ENCODE measurements at regions not wholly inside any gene's neighbourhood (a gene's known extent, or its start where the extent isn't known, plus 50 kb on each side); places are given as distances from the start of the nearest gene placed in this dataset.

DNA sequence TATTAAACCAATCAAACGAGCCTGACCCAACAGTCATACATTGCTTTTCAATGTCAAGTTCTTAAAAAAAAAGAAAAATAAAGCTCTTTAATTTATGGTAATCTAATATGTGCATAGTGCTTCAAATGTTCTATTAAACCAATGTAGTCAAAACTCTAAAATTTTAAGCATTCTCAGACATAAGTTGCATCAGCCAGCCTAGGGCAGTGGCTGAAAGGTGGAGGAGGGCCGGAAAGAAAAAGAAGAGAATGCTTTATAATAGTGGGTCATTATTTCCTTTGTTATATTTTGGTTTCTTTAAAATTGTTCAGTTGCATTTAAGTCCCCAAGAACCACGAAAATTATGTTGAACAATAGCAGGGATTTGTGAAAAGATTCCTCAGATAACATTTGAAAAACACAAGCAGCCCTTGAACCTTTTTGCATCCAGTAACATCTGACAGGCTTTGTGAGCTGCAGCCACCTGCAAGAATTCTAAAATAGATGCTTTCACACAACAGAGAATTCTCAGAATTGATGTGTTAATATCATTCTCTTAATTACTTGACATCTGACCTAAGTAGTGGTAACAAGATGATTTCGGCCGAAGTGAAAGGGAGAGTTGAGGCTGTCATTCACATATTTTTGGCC lies 252.1 kb downstream of the CDCA7 start:
- Mint-ChIP-seq H3K27ac (no peak overlapping the region), H3K4me3 (no peak overlapping the region), H3K36me3 (ENCODE audit: low read depth) (no peaks in the 10 kb centered on the region), H3K9me3 (no peaks in the 10 kb centered on the region), H3K4me1 (ENCODE audit: low read depth) (no peaks in the 10 kb centered on the region), H3K27me3 (peaks cover 37% of the 10 kb centered on the region)
- no peak for DNase-seq

DNA sequence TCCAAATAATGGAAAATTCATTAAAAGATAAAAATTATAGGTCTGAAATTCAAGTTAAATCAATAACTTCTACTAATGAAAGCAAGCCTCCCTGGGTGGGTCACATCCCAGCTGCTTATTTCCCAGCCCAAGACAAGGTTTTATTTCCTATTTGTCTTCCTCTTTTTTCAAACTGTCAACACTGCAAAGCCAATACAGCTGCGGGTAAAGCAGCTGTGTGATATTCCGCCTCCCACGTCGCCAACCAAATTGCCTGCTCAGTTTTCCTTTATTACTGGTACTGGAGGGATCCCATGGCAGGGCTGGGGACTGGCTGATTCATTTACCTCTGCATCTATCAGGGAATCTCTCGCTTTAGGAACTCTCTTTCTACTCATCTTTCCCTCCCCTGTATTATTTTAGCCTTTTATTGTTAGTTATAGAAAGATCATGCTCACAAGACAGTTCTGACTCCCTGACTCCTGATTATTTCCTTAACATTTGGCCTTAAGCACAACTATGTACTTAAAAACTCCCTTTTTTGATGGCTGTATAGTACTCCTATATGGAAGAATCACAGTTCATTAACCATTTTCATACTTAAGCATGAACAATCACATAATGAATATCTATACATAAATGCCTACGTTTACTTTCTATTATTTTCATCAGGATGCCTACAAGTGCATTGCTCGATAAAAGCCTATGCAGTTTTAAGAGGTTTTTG lies 253.1 kb downstream of the CDCA7 start:
- no peaks in the 10 kb centered on the region for H3K36me3 Mint-ChIP-seq (ENCODE audit: low read depth)
- DNase-seq = no peak
- peaks cover 44% of the 10 kb centered on the region for H3K27me3 Mint-ChIP-seq
- no peak overlapping the region for H3K27ac Mint-ChIP-seq
- H3K4me1 Mint-ChIP-seq (ENCODE audit: low read depth) = no peaks in the 10 kb centered on the region
- no peak overlapping the region for H3K4me3 Mint-ChIP-seq
- no peaks in the 10 kb centered on the region for H3K9me3 Mint-ChIP-seq

DNA sequence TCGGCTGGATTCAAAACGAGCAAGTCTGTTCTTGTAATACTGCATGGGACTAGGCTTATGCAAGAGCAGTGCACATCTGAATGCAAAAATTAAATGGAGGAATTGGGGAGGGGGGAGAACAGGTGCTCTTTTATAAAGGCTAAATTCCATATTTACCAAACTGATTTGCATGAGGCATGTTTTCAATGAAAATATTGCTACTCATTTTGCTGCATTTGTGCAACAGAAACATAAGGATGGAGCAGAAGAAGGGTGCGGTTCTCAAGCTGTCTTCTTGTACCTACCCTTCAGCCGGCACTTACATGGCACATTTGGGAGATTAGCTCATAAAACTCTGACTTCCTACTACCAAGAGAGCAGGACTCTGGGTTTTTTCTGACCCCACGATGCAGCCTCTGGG lies 256.4 kb downstream of the CDCA7 start:
- H3K27ac Mint-ChIP-seq = no peak overlapping the region
- H3K4me1 Mint-ChIP-seq (ENCODE audit: low read depth) = no peaks in the 10 kb centered on the region
- no peaks in the 10 kb centered on the region for H3K9me3 Mint-ChIP-seq
- peaks cover 46% of the 10 kb centered on the region for H3K27me3 Mint-ChIP-seq
- H3K4me3 Mint-ChIP-seq = no peak overlapping the region
- no peaks in the 10 kb centered on the region for H3K36me3 Mint-ChIP-seq (ENCODE audit: low read depth)
- DNase-seq = no peak

DNA sequence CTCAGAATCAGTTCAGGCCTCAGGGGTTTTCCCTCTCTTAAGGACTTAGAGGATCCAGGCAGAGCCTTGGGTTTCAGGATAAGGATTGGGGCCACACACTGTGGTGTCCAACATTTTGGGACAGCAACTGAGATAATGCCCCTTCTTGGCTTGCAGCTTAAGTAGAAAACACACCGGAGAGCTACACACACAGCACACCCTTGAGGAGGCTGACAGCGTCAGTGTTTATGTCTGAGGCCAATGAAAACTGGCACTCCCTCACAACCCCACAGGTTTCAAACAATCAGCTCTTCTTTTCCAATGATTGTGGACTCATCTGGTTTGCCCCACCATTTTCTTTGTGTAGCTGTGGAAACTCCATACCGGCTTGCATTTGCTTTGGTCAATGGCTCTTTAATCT lies 257.7 kb downstream of the CDCA7 start:
- H3K4me1 Mint-ChIP-seq (ENCODE audit: low read depth) = no peaks in the 10 kb centered on the region
- no peak overlapping the region for H3K4me3 Mint-ChIP-seq
- no peaks in the 10 kb centered on the region for H3K36me3 Mint-ChIP-seq (ENCODE audit: low read depth)
- DNase-seq = no peak
- H3K27me3 Mint-ChIP-seq = peaks cover 42% of the 10 kb centered on the region
- no peaks in the 10 kb centered on the region for H3K9me3 Mint-ChIP-seq
- H3K27ac Mint-ChIP-seq = no peak overlapping the region

DNA sequence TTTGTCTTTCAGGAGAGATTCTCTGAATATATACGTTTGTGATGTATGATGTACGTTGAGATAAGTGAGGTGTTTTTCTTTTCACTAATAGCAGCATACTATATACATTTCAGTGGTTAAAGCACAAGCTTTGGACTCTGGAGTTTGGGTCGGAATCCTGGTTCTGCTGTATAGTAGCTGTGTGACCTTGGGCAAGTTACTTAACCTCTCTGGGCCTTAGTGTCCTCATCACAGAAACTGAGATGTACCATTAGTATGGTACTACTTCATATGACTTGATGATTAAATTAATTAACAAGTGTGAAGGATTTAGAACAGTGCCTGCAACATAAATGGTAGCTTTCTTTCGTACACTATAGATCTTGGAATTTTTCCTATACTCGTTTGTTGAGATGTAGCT lies 258.7 kb downstream of the CDCA7 start:
- no peaks in the 10 kb centered on the region for H3K4me1 Mint-ChIP-seq (ENCODE audit: low read depth)

DNA sequence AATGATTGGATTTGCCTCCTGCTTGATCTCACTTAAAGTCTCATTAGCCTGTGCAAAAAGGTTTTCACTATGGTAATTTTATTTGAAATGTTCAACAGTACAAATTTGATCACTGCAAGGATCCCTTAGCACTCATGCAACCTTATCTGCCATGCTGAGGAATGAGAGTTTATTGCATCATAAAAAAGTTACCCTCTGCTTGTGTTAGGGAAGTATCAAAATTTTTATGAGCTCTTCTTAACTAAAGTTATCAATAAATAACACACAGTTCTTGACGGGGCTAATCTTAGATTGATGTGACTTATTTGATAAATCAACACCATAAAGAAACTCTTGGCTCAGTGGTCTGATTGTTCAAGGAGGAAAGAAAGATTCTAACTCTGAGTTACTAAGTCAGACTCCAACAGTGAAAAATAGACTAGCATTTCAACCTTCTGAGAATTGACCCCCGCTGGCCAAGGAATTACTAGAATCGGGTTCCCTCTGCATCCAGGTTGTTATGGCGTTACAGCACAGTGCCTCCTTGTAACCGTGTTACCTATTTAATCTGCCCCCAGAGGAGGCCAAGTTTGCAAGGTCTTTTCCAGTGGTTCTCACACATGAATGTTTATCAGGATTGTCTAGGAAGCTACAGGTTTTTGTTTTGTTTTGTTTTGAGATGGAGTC lies 259.7 kb downstream of the CDCA7 start:
- DNase-seq = no peak
- Mint-ChIP-seq H3K4me3 (no peak overlapping the region), H3K27me3 (peaks cover 34% of the 10 kb centered on the region), H3K27ac (no peak overlapping the region), H3K9me3 (no peaks in the 10 kb centered on the region), H3K4me1 (ENCODE audit: low read depth) (no peaks in the 10 kb centered on the region), H3K36me3 (ENCODE audit: low read depth) (no peaks in the 10 kb centered on the region)

More for the DNA sequence above, 258.7 kb downstream of the CDCA7 start:
- no peak overlapping the region for H3K4me3 Mint-ChIP-seq
- DNase-seq = no peak
- H3K9me3 Mint-ChIP-seq = no peaks in the 10 kb centered on the region
- no peaks in the 10 kb centered on the region for H3K36me3 Mint-ChIP-seq (ENCODE audit: low read depth)
- H3K27me3 Mint-ChIP-seq = peaks cover 34% of the 10 kb centered on the region
- no peak overlapping the region for H3K27ac Mint-ChIP-seq

DNA sequence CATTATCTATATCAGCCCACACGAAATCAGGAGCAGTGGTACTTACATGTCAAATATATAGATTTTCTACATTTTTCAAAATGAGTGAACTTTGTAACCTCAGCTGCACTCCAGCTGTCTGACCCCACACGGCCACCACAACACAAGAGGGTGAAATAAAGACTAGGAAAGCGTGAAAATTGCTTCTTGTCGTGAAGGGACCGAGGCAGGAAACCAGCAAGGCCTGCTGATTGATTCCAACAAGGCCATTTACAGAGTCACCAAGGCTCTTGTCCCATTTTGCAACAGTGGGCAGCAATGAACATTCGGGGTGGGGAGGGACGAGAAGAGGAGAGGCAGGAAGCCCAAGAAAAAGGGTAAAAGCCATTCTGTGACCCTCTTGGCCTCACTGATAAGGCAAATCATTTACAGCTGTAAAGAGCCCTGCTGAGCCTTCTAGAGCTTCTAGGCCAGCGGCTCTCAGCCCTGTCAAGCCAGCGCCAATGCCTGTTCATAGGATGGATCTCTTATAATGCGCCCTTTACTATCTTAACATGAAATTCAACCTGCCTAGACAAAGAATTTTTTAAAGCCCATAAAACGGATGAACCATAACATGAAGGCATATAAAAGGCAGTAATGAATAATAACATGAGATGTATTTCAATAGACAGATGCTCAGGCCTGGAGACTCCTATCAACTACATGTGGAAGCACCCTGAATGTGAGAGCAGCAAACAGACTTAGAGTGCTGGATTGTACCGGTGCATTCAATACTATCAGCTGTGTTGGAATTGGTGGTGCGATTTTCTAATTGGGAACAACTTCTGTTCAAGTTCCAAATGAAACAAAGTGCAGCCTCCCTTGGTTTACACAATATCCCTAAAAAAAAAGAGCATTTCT lies 269.0 kb downstream of the CDCA7 start:
- no peak for DNase-seq
- H3K4me3 Mint-ChIP-seq = no peak overlapping the region
- no peaks in the 10 kb centered on the region for H3K9me3 Mint-ChIP-seq
- H3K4me1 Mint-ChIP-seq (ENCODE audit: low read depth) = no peaks in the 10 kb centered on the region
- H3K27ac Mint-ChIP-seq = no peak overlapping the region
- H3K27me3 Mint-ChIP-seq = peaks cover 29% of the 10 kb centered on the region
- H3K36me3 Mint-ChIP-seq (ENCODE audit: low read depth) = no peaks in the 10 kb centered on the region

DNA sequence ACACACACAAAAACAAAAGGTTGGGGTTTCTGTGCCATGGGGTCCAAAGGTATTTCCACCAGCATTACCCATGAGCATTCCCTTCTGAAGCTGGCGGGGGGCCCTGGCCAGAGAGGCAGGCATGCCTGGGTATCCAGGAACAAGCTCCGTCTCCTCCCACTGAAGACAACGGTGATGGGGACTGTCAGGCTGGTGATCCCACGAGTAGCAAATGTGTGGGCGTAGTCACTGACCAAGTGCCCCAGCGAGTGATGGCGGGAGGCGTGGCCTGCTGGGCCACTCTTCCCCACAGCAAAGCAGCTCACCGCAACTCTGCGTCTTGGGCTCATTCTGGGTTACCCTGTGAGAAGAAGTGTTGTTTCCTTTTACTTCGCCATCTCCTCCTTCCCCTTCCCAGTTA lies 270.6 kb downstream of the CDCA7 start:
- Mint-ChIP-seq H3K4me1 (ENCODE audit: low read depth) (no peaks in the 10 kb centered on the region), H3K9me3 (no peaks in the 10 kb centered on the region), H3K27ac (no peak overlapping the region), H3K27me3 (peaks cover 23% of the 10 kb centered on the region), H3K36me3 (ENCODE audit: low read depth) (no peaks in the 10 kb centered on the region), H3K4me3 (no peak overlapping the region)
- DNase-seq = no peak

DNA sequence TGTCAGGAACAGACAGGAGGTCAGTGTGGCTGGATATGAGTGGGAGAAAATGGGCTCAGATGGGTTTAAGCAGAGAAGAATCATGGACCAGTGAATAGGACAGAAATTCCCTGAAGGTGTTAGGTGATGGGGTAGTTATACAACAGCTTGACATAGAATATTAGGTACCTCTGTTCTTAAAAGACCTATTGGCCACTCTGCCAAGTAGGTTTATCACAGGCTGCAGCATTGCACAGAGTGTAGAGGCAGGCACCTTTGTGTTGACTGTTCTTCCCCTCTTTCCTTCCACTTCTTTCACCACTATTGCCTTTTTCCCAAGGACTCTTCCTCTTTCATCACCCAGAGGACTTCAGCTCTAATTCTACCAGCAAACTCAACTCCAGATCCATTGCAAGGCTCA lies 274.4 kb downstream of the CDCA7 start:
- Mint-ChIP-seq H3K36me3 (ENCODE audit: low read depth) (no peaks in the 10 kb centered on the region), H3K4me3 (no peak overlapping the region), H3K9me3 (no peaks in the 10 kb centered on the region), H3K27me3 (peaks cover 25% of the 10 kb centered on the region), H3K4me1 (ENCODE audit: low read depth) (no peaks in the 10 kb centered on the region), H3K27ac (no peak overlapping the region)
- no peak for DNase-seq

DNA sequence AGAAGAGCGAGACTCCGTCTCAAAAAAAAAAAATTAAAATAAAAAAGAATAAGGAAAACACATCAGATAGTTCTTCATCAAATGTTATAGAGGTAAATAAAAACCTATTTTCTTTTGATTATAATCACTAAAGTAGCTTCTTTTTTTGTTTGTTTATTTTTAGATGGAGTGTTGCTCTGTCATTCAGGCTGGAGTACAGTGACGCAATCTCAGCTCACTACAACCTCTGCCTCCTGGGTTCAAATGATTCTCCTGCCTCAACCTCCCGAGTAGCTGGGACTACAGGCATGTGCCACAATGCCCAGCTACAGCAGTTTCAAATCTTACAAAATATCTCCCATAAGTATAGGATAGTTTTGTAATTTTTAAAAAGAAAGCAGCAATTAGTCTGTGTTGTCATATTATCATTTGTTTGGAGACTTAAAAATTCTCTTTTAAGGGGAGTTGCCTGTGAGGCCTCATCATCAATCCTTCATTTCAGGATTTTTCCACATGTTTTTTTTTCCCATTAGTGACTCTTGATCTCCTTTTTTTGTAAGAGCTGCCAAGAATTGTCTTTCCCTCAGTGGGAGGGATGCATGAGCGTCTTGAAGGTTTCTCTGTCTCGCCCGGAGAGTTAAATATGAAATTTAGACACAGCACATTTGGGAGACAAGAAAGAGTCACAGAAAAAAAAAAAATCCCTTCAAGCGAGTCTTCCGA lies 275.9 kb downstream of the CDCA7 start:
- H3K4me1 Mint-ChIP-seq (ENCODE audit: low read depth) = no peaks in the 10 kb centered on the region
- DNase-seq = no peak
- no peaks in the 10 kb centered on the region for H3K36me3 Mint-ChIP-seq (ENCODE audit: low read depth)
- H3K27me3 Mint-ChIP-seq = peaks cover 33% of the 10 kb centered on the region
- no peak overlapping the region for H3K27ac Mint-ChIP-seq
- no peaks in the 10 kb centered on the region for H3K9me3 Mint-ChIP-seq
- no peak overlapping the region for H3K4me3 Mint-ChIP-seq

DNA sequence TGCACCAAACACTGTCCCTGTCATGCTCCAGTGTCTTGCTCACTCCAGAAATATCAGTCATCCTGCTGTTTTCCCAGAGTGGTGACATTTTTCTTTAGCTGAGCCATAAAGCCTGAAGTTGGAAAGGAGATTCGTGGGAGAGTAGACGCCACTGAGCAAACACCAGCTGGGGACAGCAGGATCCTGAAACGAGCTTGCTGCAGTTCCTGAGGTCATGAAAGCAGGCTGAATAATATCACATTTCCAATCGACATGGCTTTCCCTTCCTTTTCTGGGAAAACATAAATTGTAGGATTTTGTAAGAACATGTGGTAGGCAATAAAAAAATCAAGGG lies 276.4 kb downstream of the CDCA7 start:
- no peaks in the 10 kb centered on the region for H3K36me3 Mint-ChIP-seq (ENCODE audit: low read depth)
- peaks cover 35% of the 10 kb centered on the region for H3K27me3 Mint-ChIP-seq
- H3K9me3 Mint-ChIP-seq = no peaks in the 10 kb centered on the region
- H3K4me3 Mint-ChIP-seq = no peak overlapping the region
- no peaks in the 10 kb centered on the region for H3K4me1 Mint-ChIP-seq (ENCODE audit: low read depth)
- H3K27ac Mint-ChIP-seq = no peak overlapping the region
- DNase-seq = no peak

DNA sequence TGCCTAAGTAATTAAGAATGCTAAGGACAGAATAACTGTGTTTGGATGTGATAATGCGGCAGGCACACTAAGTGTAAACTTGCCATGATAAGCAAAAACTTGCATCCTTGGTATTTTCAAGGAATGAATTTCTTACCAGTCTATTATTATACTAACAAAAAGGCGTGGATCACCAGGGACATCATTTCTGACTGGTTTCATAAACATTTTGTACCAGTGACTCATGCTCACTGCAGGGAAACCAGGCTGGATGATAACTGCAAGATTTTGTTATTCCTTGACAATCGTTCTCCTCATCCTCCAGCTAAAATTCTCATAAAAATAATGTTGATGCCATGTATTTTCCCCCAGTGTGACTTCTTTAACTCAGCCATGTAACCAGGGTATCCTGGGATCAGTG lies 289.5 kb downstream of the CDCA7 start:
- no peaks in the 10 kb centered on the region for H3K36me3 Mint-ChIP-seq (ENCODE audit: low read depth)
- no peak overlapping the region for H3K4me3 Mint-ChIP-seq
- peaks cover 5% of the 10 kb centered on the region for H3K27me3 Mint-ChIP-seq
- H3K9me3 Mint-ChIP-seq = no peaks in the 10 kb centered on the region
- DNase-seq = no peak
- no peak overlapping the region for H3K27ac Mint-ChIP-seq
- H3K4me1 Mint-ChIP-seq (ENCODE audit: low read depth) = no peaks in the 10 kb centered on the region

DNA sequence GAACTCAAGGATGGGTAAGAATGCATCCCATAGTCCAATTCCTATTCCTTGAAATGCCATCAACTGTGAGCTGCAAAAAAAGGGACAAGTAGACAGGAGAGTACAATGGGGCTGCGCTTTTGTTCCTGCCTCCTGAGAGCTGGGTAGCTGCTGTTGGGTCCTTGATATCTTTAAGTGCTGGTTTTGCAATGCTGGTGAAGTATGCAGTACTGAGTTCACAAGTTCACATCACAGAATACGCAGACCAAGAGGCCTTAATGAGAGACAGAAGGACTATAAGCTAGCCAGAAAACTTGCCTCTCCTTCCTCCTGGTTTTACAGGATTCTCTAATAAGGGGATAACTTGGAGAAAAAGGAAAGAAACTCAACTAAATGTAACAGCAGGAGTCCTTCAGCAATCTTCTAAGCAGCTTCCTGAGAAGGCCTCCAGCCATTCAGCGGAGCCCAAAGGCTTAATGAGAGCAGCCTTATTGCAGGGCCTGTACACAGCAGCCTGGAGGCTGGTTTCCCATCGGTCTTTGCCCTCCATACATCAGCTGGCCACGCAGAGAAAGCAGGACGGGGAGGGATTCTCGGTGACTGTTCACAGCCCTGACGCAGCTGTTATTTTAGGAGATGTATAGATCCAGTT lies 293.1 kb downstream of the CDCA7 start:
- Mint-ChIP-seq H3K36me3 (ENCODE audit: low read depth) (no peaks in the 10 kb centered on the region), H3K4me1 (ENCODE audit: low read depth) (no peaks in the 10 kb centered on the region), H3K27me3 (peaks cover 11% of the 10 kb centered on the region), H3K9me3 (no peaks in the 10 kb centered on the region), H3K4me3 (no peak overlapping the region), H3K27ac (no peak overlapping the region)
- no peak for DNase-seq

DNA sequence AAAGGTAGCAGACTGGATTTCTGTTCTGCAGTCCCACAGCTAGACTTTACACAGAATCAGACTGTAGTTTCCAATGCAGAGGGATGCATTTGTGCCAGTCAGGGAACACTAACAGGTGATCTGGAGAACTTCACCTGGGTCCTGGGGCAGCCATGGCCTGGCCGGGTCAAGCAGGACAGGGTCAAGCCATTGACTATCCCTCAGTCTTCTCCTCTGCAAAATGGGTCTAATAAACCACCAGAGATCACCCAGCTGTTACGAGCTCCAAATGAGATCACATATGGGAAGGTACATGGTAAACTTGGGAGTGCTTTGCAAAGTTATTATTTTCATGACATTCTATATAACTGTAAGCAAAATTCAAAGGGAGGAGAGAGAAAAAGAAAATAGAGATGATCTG lies 294.1 kb downstream of the CDCA7 start:
- peaks cover 12% of the 10 kb centered on the region for H3K27me3 Mint-ChIP-seq
- H3K4me1 Mint-ChIP-seq (ENCODE audit: low read depth) = no peaks in the 10 kb centered on the region
- H3K4me3 Mint-ChIP-seq = no peak overlapping the region
- H3K27ac Mint-ChIP-seq = no peak overlapping the region
- H3K9me3 Mint-ChIP-seq = no peaks in the 10 kb centered on the region
- no peaks in the 10 kb centered on the region for H3K36me3 Mint-ChIP-seq (ENCODE audit: low read depth)
- DNase-seq = no peak
